NCI-H2081 treated with DMSO at 0.1 percent for 48 hours (cell line): ENCODE measurements at regions not wholly inside any gene's neighbourhood (a gene's known extent, or its start where the extent isn't known, plus 50 kb on each side); places are given as distances from the start of the nearest gene placed in this dataset.
"Not testable (repeated sequence)": the region's sequence is repeated elsewhere in the genome, so short reads cannot be mapped to it uniquely, and the experiment has no call there.

Experiments used
- DNase-seq: peaks from one replicate; lab custom pipeline; 2025; lab: John Stamatoyannopoulos, UW

- DNase-seq = no peak
Measured at GRCh38 chr5:89556215-89556913, 673.4 kb upstream of the MEF2C start.

- no peak for DNase-seq
Measured at GRCh38 chr5:89546657-89547056, 663.7 kb upstream of the MEF2C start.

GRCh38 chr5:89545626-89546025 is 662.6 kb upstream of the MEF2C start:
- DNase-seq = no peak

- no peak for DNase-seq
Measured at GRCh38 chr5:89545076-89545475, 662.1 kb upstream of the MEF2C start.

GRCh38 chr5:89542736-89543135 is 659.8 kb upstream of the MEF2C start:
- DNase-seq = no peak

- no peak for DNase-seq
Measured at GRCh38 chr5:89537800-89538199, 654.8 kb upstream of the MEF2C start.

GRCh38 chr5:89536020-89536419 is 653.0 kb upstream of the MEF2C start:
- no peak for DNase-seq

- DNase-seq = no peak
Measured at GRCh38 chr5:89535411-89535810, 652.4 kb upstream of the MEF2C start.

- no peak for DNase-seq
Measured at GRCh38 chr5:89534331-89534730, 651.3 kb upstream of the MEF2C start.

- no peak for DNase-seq
Measured at GRCh38 chr5:89524785-89525184, 641.8 kb upstream of the MEF2C start.

GRCh38 chr5:89523867-89524266 is 640.9 kb upstream of the MEF2C start:
- not testable (repeated sequence) for DNase-seq

GRCh38 chr5:89520771-89521170 is 637.8 kb upstream of the MEF2C start:
- DNase-seq = no peak

- DNase-seq = no peak
Measured at GRCh38 chr5:89513299-89514044, 630.5 kb upstream of the MEF2C start.

- no peak for DNase-seq
Measured at GRCh38 chr5:89504051-89504450, 621.1 kb upstream of the MEF2C start.

- no peak for DNase-seq
Measured at GRCh38 chr5:89499787-89500186, 616.8 kb upstream of the MEF2C start.

- no peak for DNase-seq
Measured at GRCh38 chr5:89498699-89499098, 615.7 kb upstream of the MEF2C start.

- no peak for DNase-seq
Measured at GRCh38 chr5:89493414-89493813, 610.4 kb upstream of the MEF2C start.

- no peak for DNase-seq
Measured at GRCh38 chr5:89484962-89485361, 602.0 kb upstream of the MEF2C start.

- no peak for DNase-seq
Measured at GRCh38 chr5:89480406-89481007, 597.5 kb upstream of the MEF2C start.

- DNase-seq = no peak
Measured at GRCh38 chr5:89478851-89479250, 595.9 kb upstream of the MEF2C start.

- DNase-seq = no peak
Measured at GRCh38 chr5:89473196-89473595, 590.2 kb upstream of the MEF2C start.

GRCh38 chr5:89471541-89471940 is 588.6 kb upstream of the MEF2C start:
- DNase-seq = no peak

- no peak for DNase-seq
Measured at GRCh38 chr5:89471115-89471514, 588.1 kb upstream of the MEF2C start.
